ENCODE measurements at regions not wholly inside any gene's neighbourhood (a gene's known extent, or its start where the extent isn't known, plus 50 kb on each side); places are given as distances from the start of the nearest gene placed in this dataset.

- no peak for DNase-seq (ENCODE audit: low read depth in 4 of 6, low spot score in 6 of 6)
- no peak overlapping the region for H3K4me3 ChIP-seq (ENCODE audit: low read depth, low read length)
- H3K9me3 ChIP-seq (ENCODE audit: control insufficient read depth, insufficient read depth, low read length), result peaks cover 6% of the 10 kb centered on the region
- H3K4me1 ChIP-seq (ENCODE audit: control insufficient read depth, insufficient read depth, low read length), result no peaks in the 10 kb centered on the region
- 89% methylated on average over 3 of the region's 3 CpGs for WGBS (ENCODE audit: insufficient coverage)
- H3K27me3 ChIP-seq (ENCODE audit: control insufficient read depth, insufficient read depth, low read length), result no peaks in the 10 kb centered on the region
- H3K36me3 ChIP-seq (ENCODE audit: control insufficient read depth, insufficient read depth, low read length), result no peaks in the 10 kb centered on the region
- no peak overlapping the region for H3K27ac ChIP-seq (ENCODE audit: low read depth, low read length)
These were observed 810.4 kb downstream of the PCDH7 start for GRCh38 chr4:31530555-31530954.

- no peak overlapping the region for H3K27ac ChIP-seq (ENCODE audit: low read depth, low read length)
- H3K27me3 ChIP-seq (ENCODE audit: control insufficient read depth, insufficient read depth, low read length), result no peaks in the 10 kb centered on the region
- no peaks in the 10 kb centered on the region for H3K4me1 ChIP-seq (ENCODE audit: control insufficient read depth, insufficient read depth, low read length)
These were observed 818.7 kb downstream of the PCDH7 start for GRCh38 chr4:31538877-31539276.

DNA sequence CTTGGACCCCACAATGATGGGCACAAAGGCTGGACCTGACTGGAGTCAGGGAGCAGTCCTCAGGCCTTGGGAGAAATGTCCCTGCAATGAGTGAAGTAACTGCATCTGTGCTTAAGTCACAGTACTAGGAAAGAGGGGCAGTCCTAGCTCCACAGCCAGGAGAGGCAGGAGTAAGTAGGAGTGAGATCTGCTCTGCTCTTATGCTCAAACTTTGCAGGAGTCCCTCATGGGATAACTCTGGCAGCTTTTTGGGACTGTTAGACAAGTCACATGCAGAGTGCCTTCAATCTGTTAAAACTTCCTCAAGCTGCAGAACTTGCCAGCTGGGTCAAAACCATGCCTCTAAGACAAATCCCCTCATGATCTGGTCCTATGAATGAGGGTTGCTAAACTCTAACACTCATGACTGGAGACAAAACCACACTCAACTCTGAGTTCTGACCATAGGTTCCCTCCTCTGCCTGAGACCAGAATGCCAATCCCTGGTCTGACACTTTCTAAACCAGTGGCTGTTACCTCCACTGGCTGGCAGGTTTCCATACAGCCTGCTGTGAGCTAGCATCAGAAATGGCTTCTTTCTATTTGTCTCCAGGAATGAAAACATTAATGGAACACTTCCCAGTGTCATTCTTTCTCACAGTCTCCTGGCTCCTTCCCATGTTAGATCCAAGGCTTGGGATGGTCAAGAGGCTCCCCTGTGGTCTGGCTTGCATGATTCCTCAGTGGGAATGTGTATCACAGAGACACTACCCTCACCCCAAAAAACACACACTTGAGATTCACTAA lies 819.3 kb downstream of the PCDH7 start:
- Histone ChIP-seq H3K9me3 (ENCODE audit: control insufficient read depth, insufficient read depth, low read length) (no peaks in the 10 kb centered on the region), H3K27ac (ENCODE audit: low read depth, low read length) (no peak overlapping the region), H3K4me1 (ENCODE audit: control insufficient read depth, insufficient read depth, low read length) (no peaks in the 10 kb centered on the region), H3K4me3 (ENCODE audit: low read depth, low read length) (no peak overlapping the region), H3K27me3 (ENCODE audit: control insufficient read depth, insufficient read depth, low read length) (no peaks in the 10 kb centered on the region), H3K36me3 (ENCODE audit: control insufficient read depth, insufficient read depth, low read length) (no peaks in the 10 kb centered on the region)
- DNase-seq (ENCODE audit: low read depth in 4 of 6, low spot score in 6 of 6), result peak in 2 of 6 donors; percentile 13 to 74

More at GRCh38 chr4:31538877-31539276, 818.7 kb downstream of the PCDH7 start:
- no peak overlapping the region for H3K4me3 ChIP-seq (ENCODE audit: low read depth, low read length)
- no peaks in the 10 kb centered on the region for H3K36me3 ChIP-seq (ENCODE audit: control insufficient read depth, insufficient read depth, low read length)
- no peaks in the 10 kb centered on the region for H3K9me3 ChIP-seq (ENCODE audit: control insufficient read depth, insufficient read depth, low read length)
- DNase-seq (ENCODE audit: low read depth in 4 of 6, low spot score in 6 of 6), result no peak

GRCh38 chr4:31545330-31545729 lies 825.2 kb downstream of the PCDH7 start:
- H3K36me3 ChIP-seq (ENCODE audit: control insufficient read depth, insufficient read depth, low read length), result no peaks in the 10 kb centered on the region
- no peak overlapping the region for H3K27ac ChIP-seq (ENCODE audit: low read depth, low read length)
- no peaks in the 10 kb centered on the region for H3K27me3 ChIP-seq (ENCODE audit: control insufficient read depth, insufficient read depth, low read length)
- no peaks in the 10 kb centered on the region for H3K9me3 ChIP-seq (ENCODE audit: control insufficient read depth, insufficient read depth, low read length)
- no peak for DNase-seq (ENCODE audit: low read depth in 4 of 6, low spot score in 6 of 6)
- H3K4me1 ChIP-seq (ENCODE audit: control insufficient read depth, insufficient read depth, low read length), result no peaks in the 10 kb centered on the region
- no peak overlapping the region for H3K4me3 ChIP-seq (ENCODE audit: low read depth, low read length)

DNA sequence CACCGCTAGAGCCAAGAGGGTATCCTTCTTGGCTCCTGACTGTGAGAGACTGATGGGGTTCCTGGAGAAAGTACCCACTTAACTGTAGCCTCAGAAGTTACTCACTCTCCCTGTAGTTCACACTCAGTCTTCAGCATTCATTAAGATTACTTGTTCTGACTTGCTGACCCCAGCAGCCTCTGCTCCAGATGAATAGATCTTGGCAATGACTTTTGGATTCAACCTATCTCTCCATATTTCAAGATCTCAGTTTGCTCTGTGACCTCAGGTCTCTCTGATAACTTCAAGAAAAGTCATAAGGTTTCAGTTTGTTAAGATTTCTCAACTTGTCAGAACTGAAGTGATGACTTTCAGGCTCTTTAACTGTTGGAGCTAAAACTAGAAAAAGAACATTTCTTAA lies 825.6 kb downstream of the PCDH7 start:
- Histone ChIP-seq H3K27me3 (ENCODE audit: control insufficient read depth, insufficient read depth, low read length) (no peaks in the 10 kb centered on the region), H3K27ac (ENCODE audit: low read depth, low read length) (no peak overlapping the region), H3K4me1 (ENCODE audit: control insufficient read depth, insufficient read depth, low read length) (no peaks in the 10 kb centered on the region), H3K4me3 (ENCODE audit: low read depth, low read length) (no peak overlapping the region), H3K36me3 (ENCODE audit: control insufficient read depth, insufficient read depth, low read length) (no peaks in the 10 kb centered on the region), H3K9me3 (ENCODE audit: control insufficient read depth, insufficient read depth, low read length) (no peaks in the 10 kb centered on the region)
- WGBS (ENCODE audit: insufficient coverage), result no CpG with 5 or more reads among the region's 1 CpG
- no peak for DNase-seq (ENCODE audit: low read depth in 4 of 6, low spot score in 6 of 6)

- Histone ChIP-seq H3K9me3 (ENCODE audit: control insufficient read depth, insufficient read depth, low read length) (no peaks in the 10 kb centered on the region), H3K27me3 (ENCODE audit: control insufficient read depth, insufficient read depth, low read length) (no peaks in the 10 kb centered on the region), H3K36me3 (ENCODE audit: control insufficient read depth, insufficient read depth, low read length) (no peaks in the 10 kb centered on the region), H3K4me3 (ENCODE audit: low read depth, low read length) (no peak overlapping the region), H3K4me1 (ENCODE audit: control insufficient read depth, insufficient read depth, low read length) (no peaks in the 10 kb centered on the region), H3K27ac (ENCODE audit: low read depth, low read length) (no peak overlapping the region)
- DNase-seq (ENCODE audit: low read depth in 4 of 6, low spot score in 6 of 6), result no peak
- no CpG with 5 or more reads among the region's 2 CpGs for WGBS (ENCODE audit: insufficient coverage)
These were observed 827.9 kb downstream of the PCDH7 start for GRCh38 chr4:31548021-31548420.

DNA sequence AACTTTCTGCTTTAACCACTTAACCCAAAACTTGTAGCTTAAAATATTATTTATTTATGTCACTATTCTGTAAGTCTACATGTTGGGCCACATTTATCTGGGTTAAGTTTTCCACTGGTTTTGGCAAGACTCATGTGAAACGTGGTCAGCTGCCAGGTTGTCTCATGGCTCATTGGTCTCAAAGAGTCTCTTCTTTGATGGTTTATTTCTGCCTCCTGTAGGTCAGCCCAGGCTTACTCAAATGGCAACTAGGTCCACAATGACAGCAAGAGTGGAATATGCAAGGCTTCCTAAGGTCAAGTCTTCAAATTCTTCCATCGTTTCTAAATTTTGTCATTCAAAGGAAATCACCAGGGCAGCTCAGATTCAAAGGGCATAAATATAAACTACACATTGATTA lies 828.7 kb downstream of the PCDH7 start:
- H3K9me3 ChIP-seq (ENCODE audit: control insufficient read depth, insufficient read depth, low read length), result no peaks in the 10 kb centered on the region
- no peaks in the 10 kb centered on the region for H3K36me3 ChIP-seq (ENCODE audit: control insufficient read depth, insufficient read depth, low read length)
- H3K4me3 ChIP-seq (ENCODE audit: low read depth, low read length), result no peak overlapping the region
- 38% methylated on average over 1 of the region's 2 CpGs for WGBS (ENCODE audit: insufficient coverage)
- H3K27ac ChIP-seq (ENCODE audit: low read depth, low read length), result no peak overlapping the region
- H3K4me1 ChIP-seq (ENCODE audit: control insufficient read depth, insufficient read depth, low read length), result no peaks in the 10 kb centered on the region
- peak in 2 of 6 donors; percentile 3 to 57 for DNase-seq (ENCODE audit: low read depth in 4 of 6, low spot score in 6 of 6)
- no peaks in the 10 kb centered on the region for H3K27me3 ChIP-seq (ENCODE audit: control insufficient read depth, insufficient read depth, low read length)

DNA sequence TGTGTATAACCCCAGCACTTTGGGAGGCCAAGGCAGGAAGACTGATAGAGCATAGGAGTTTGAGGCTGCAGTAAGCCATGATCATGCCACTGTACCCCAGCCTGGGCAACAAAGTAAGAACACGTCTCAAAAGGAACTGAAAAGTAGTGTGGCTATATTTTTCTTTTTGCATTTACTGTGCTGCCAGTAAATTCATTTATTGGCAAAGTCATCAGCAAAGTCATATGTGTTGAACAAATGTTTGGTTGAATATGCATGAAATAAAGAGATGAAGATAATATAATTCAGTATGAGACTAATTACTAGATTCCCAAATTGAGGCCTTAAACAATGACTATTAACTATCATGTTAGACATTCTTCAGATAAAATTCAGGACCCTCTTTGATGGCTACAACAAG lies 829.1 kb downstream of the PCDH7 start:
- peak in 1 of 6 donors; percentile 69 for DNase-seq (ENCODE audit: low read depth in 4 of 6, low spot score in 6 of 6)
- Histone ChIP-seq H3K36me3 (ENCODE audit: control insufficient read depth, insufficient read depth, low read length) (no peaks in the 10 kb centered on the region), H3K9me3 (ENCODE audit: control insufficient read depth, insufficient read depth, low read length) (no peaks in the 10 kb centered on the region), H3K27me3 (ENCODE audit: control insufficient read depth, insufficient read depth, low read length) (no peaks in the 10 kb centered on the region), H3K4me1 (ENCODE audit: control insufficient read depth, insufficient read depth, low read length) (no peaks in the 10 kb centered on the region), H3K4me3 (ENCODE audit: low read depth, low read length) (no peak overlapping the region), H3K27ac (ENCODE audit: low read depth, low read length) (no peak overlapping the region)
- WGBS (ENCODE audit: insufficient coverage), result 86% methylated on average over 1 of the region's 1 CpG

DNA sequence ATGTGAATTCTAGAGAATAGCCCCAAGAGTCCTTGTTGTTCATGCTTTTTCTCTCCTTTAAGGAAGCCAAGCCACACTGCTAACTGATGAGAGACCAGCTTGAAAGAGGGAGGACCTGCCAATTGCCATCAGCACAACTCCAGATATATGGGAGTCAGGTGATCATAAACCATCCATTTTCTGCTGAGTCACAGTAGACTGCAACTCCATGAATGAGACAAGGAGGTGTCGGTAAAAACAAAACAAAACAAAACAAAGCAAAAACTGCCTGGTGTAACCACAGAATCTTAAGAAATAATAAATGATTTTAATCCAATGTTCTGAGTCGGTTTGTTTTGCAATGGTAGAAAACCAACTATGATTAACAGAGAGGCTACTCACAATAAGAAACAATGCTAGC lies 837.3 kb downstream of the PCDH7 start:
- H3K4me1 ChIP-seq (ENCODE audit: control insufficient read depth, insufficient read depth, low read length), result no peaks in the 10 kb centered on the region
- no peak for DNase-seq (ENCODE audit: low read depth in 4 of 6, low spot score in 6 of 6)
- no peak overlapping the region for H3K27ac ChIP-seq (ENCODE audit: low read depth, low read length)
- no peaks in the 10 kb centered on the region for H3K36me3 ChIP-seq (ENCODE audit: control insufficient read depth, insufficient read depth, low read length)
- WGBS (ENCODE audit: insufficient coverage), result no CpG with 5 or more reads among the region's 2 CpGs
- no peak overlapping the region for H3K4me3 ChIP-seq (ENCODE audit: low read depth, low read length)
- H3K27me3 ChIP-seq (ENCODE audit: control insufficient read depth, insufficient read depth, low read length), result no peaks in the 10 kb centered on the region
- no peaks in the 10 kb centered on the region for H3K9me3 ChIP-seq (ENCODE audit: control insufficient read depth, insufficient read depth, low read length)

DNA sequence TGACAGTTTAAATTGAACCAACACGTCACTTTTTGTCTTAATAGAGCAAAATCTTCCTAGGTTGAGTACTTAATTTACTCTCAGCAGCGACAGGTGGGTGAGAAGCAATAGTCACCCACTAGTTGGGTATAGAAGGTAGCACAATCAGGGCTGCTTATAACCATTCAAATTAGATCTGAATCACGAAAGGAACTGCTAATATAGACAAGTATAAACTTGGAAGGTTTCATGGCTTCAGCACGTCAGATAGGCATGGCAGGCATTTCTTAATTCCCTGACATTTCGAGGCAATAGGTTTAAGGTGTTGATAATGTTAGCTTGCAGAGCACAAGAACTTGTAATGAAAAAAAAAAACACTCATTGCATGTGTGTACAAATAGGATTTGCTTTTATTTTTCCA lies 853.4 kb downstream of the PCDH7 start:
- Histone ChIP-seq H3K36me3 (ENCODE audit: control insufficient read depth, insufficient read depth, low read length) (no peaks in the 10 kb centered on the region), H3K4me1 (ENCODE audit: control insufficient read depth, insufficient read depth, low read length) (no peaks in the 10 kb centered on the region), H3K27me3 (ENCODE audit: control insufficient read depth, insufficient read depth, low read length) (no peaks in the 10 kb centered on the region), H3K9me3 (ENCODE audit: control insufficient read depth, insufficient read depth, low read length) (no peaks in the 10 kb centered on the region), H3K4me3 (ENCODE audit: low read depth, low read length) (no peak overlapping the region), H3K27ac (ENCODE audit: low read depth, low read length) (no peak overlapping the region)
- no peak for DNase-seq (ENCODE audit: low read depth in 4 of 6, low spot score in 6 of 6)
- WGBS (ENCODE audit: insufficient coverage), result 100% methylated on average over 1 of the region's 5 CpGs
